ENCODE measurements at regions not wholly inside any gene's neighbourhood (a gene's known extent, or its start where the extent isn't known, plus 50 kb on each side); places are given as distances from the start of the nearest gene placed in this dataset.

DNA sequence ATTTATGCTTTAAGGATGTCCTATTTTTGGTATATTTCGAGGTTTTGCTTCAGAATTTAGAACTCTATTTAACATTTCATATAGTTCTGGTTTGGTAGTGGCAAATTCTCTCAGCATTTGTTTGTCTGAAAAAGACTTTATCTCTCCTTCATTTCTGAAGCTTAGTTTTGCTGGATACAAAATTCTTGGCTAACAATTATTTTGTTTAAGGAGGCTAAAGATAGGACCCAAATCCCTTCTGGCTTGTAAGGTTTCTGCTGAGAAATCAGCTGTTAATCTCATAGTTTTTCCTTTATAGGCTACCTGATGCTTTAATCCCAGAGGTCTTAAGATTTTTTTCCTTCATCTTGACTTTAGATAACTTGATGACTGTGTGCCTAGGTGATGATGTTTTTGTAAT lies 162.7 kb upstream of the B3GAT2 start:
- TF ChIP-seq, protein P1, sequence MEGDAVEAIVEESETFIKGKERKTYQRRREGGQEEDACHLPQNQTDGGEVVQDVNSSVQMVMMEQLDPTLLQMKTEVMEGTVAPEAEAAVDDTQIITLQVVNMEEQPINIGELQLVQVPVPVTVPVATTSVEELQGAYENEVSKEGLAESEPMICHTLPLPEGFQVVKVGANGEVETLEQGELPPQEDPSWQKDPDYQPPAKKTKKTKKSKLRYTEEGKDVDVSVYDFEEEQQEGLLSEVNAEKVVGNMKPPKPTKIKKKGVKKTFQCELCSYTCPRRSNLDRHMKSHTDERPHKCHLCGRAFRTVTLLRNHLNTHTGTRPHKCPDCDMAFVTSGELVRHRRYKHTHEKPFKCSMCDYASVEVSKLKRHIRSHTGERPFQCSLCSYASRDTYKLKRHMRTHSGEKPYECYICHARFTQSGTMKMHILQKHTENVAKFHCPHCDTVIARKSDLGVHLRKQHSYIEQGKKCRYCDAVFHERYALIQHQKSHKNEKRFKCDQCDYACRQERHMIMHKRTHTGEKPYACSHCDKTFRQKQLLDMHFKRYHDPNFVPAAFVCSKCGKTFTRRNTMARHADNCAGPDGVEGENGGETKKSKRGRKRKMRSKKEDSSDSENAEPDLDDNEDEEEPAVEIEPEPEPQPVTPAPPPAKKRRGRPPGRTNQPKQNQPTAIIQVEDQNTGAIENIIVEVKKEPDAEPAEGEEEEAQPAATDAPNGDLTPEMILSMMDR (IDR thresholded peaks at IDR 0.05; ENCODE audit: low read length), result no peak
- no peak for TF ChIP-seq EZH2 (optimal IDR thresholded peaks at IDR 0.05; ENCODE audit: low read depth, low read length)

All from MM.1S (cell line).